GM18867 (cell line): ENCODE measurements at regions not wholly inside any gene's neighbourhood (a gene's known extent, or its start where the extent isn't known, plus 50 kb on each side); places are given as distances from the start of the nearest gene placed in this dataset.
A peak's percentile ranks its signal among the peaks of the same experiment; 100 is the strongest.

Experiments used
- ATAC-seq: cut with Tn5 transposase; IDR thresholded peaks from one replicate; pipeline ENCODE4 v1.9.1; 2021; ENCODE audit warnings: mild to moderate bottlenecking, moderate library complexity; ENCODE audit not compliant: unreplicated experiment

DNA sequence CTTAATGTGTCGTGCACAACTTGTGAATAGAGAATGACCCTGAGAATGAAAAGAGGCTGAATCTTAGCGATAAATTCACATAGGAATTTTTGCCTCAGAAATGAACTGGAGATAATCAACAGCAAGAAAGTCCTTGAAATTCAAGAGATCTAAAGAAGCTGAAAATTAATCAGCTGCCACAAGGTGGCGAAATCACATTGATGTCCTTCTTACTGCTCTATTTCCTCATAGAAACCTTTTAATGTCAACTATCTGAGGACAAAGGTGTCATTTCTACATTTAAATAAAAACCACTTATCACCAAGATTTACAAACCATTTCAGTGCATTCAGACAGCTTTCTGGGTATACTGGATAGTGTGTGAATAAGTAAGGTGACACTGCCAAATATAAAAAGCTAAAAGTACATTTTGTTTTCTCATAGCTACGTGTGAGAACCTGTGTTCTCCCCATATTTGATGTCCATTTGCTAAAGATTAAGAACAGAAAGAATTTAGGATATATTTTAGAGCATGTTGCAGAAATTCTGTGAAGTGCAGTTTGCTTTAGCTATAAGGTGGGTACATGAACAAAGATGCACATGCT, 485.3 kb upstream of the PTBP2 start:
- ATAC-seq: peak; percentile 64

- ATAC-seq: no peak
These were observed 483.2 kb upstream of the PTBP2 start for GRCh38 chr1:96238426-96238825.

DNA sequence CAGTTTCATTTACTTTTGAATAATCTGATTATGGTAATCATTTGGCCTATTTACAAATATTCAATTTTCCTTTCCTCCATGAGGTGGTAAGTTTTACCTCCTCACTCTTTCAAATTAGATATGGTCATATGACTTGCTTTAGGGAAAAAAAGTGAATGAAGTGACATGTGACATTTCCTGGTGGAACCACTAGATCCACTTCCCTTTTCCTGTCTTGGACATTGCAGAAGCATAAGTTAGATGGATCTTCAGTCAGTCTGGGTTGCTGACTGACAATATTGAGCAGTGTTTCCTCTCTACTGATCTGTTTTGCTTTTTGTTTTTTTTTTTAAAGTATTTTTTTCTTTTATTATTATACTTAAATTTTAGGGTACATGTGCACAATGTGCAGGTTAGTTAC, 481.1 kb upstream of the PTBP2 start:
- ATAC-seq: no peak

- ATAC-seq: no peak
These were observed 468.1 kb upstream of the PTBP2 start for GRCh38 chr1:96253246-96254035.

DNA sequence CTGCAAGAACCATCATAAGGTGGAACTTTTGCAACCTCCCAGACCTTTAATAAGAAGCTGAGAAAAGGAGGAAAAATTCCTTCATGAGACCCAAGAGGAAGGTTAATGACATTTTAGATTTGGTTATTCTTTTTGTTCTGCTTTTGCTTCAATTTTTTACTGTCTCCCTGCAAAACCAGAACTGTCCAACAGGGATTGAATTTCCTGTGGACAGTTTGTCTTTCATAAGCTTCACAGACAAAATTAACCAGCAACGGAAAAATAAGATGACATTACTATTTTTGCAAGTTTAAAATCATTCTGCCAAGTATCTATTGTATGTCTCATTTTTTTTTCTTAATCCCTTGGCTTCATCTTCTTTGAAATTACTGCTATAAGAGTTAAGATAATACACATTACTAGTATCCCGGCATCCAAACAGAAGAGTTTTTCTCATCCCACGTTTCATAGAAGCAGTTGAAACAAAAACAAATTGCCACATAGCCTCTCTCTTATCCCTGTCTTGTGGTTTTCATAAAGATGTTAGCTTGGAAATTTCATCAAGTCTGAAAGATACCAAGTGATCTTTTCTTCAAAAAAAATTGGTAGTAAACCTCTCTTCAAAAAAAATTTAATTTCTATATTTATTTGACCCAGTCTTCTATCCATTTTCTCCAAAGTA, 465.3 kb upstream of the PTBP2 start:
- no peak for ATAC-seq

GRCh38 chr1:96259399-96259798, 462.2 kb upstream of the PTBP2 start:
- no peak for ATAC-seq

GRCh38 chr1:96281491-96281890, 440.1 kb upstream of the PTBP2 start:
- no peak for ATAC-seq

DNA sequence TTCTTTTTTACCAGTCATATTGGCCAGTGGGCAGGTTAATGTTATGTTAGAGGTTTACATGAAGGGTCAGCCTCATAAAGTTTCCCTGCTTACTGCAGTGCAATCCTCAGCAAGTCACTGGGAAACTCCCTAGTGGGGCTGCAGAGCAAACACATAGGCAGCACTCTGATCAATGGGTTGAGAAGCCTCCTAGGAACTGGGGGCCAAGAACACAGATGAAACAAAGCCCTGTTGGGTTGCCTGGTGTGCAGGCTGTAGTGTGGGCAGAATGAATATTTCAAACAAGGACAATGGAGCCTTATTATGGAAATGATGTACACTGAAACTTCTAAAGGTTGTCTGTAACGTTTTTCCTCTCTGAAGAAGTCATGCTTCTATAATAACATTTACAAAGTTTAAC, 431.6 kb upstream of the PTBP2 start:
- ATAC-seq: no peak

DNA sequence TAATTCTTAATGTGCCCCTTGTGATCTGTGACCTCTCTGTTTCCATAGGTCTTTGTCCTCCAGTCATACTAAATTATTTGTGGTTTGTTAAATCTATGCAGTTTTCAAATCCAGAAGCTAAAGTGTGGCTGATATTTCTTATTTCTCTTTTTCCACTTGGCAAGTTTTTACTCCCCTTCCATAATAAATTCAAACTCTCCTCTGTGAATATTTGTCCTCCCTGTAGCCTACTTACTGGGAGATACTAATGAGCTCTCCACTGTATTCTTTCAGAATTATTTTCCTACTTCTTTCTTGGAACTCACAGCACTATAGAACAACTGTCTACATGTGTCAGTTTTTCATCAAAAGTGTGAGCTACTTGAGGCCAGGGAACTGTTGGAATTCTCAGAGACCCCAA, 430.8 kb upstream of the PTBP2 start:
- no peak for ATAC-seq

DNA sequence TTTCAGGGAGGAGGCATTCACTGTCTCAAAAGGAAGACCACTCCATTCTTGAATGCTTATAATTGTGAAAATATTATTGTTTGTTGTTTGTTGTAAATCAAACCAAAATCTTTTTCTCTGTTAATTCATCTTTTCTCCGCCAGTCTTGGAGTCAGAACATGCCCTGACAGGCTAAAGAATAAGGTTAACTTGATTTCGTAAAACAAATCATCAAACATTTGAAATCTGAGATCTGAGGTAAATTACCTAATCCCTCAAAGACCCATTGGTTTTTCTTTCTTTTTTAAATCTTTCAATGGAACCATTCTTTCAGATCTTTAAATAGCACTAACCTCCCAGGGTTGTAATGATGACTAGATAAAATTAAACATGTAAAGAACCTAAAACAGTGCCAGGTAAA, 430.1 kb upstream of the PTBP2 start:
- ATAC-seq: no peak

GRCh38 chr1:96292141-96292540, 429.4 kb upstream of the PTBP2 start:
- ATAC-seq: no peak

GRCh38 chr1:96296991-96297390, 424.6 kb upstream of the PTBP2 start:
- no peak for ATAC-seq

DNA sequence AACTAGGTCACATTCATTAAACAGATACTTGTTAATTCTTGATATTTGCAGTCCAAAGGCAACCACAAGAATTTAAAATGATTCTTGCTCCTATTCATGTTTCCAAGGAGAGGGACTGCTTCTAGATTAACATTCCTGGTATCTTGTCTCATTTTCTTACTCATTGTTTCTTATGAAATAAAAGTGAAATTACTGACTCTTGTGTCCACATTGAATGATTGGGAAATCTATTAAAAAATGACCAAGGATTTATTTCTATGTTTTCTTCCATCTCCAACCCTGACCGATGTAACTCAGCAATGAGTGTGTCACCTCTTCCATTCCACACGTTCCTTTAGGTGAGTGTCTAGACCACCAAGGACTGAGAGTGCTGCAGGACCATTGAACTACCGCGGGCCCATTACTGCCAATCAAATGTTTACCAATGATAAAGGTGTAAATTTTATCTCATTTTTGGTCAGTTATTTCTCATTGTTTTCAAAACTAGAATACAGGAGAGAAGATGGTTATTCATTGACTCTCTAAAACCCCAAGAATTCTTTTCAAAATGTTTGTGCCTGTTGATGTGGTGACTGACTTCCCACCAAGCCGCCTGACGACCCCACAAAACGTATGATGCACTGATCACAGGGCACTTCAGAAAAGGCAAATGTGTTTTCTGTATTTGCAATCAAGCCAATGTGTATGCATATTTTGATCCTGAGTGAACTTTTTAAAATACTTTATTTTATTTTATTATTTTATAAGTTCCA, 414.6 kb upstream of the PTBP2 start:
- no peak for ATAC-seq

- ATAC-seq: no peak
These were observed 413.3 kb upstream of the PTBP2 start for GRCh38 chr1:96308314-96308713.

- ATAC-seq: no peak
These were observed 411.8 kb upstream of the PTBP2 start for GRCh38 chr1:96309783-96310182.

GRCh38 chr1:96313216-96313615, 408.4 kb upstream of the PTBP2 start:
- ATAC-seq: no peak

GRCh38 chr1:96329121-96329520, 392.5 kb upstream of the PTBP2 start:
- ATAC-seq: no peak

- no peak for ATAC-seq
These were observed 390.0 kb upstream of the PTBP2 start for GRCh38 chr1:96331596-96331995.

GRCh38 chr1:96333522-96334235, 387.9 kb upstream of the PTBP2 start:
- no peak for ATAC-seq

DNA sequence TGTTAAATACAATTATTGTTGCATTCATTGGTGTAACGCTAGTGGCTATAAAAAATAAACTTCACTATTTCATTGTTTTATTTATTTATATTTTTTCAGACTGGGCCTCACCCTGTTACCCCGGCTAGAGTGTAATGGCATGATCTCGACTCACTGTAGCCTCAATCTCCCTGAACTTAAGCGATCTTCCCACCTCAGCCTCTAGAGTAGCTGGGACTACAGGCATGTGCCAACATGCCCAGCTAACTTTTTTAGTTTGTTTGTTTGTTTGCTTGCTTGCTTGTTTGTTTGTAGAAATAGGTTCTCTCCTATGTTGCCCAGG, 387.4 kb upstream of the PTBP2 start:
- ATAC-seq: no peak

DNA sequence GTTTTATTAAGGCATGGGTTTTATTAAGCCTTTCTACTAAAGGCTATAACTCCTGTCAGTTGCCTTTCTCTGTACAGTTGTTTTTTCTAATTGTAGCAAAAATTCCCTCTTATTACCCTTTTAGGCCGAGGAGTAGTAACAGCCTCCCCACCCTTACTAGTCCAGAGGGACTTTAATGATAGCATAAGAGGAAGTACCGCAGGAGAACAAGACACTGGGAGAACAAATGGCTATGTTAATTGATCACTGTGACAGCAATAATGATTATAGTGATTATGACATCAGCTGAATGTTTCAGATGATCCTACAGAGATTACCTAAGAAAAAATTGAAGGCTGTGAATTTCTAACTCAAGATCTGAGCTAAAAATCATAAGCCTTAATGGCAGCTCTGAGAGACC, 383.0 kb upstream of the PTBP2 start:
- no peak for ATAC-seq
